ENCODE measurements at regions not wholly inside any gene's neighbourhood (a gene's known extent, or its start where the extent isn't known, plus 50 kb on each side); places are given as distances from the start of the nearest gene placed in this dataset.

DNA sequence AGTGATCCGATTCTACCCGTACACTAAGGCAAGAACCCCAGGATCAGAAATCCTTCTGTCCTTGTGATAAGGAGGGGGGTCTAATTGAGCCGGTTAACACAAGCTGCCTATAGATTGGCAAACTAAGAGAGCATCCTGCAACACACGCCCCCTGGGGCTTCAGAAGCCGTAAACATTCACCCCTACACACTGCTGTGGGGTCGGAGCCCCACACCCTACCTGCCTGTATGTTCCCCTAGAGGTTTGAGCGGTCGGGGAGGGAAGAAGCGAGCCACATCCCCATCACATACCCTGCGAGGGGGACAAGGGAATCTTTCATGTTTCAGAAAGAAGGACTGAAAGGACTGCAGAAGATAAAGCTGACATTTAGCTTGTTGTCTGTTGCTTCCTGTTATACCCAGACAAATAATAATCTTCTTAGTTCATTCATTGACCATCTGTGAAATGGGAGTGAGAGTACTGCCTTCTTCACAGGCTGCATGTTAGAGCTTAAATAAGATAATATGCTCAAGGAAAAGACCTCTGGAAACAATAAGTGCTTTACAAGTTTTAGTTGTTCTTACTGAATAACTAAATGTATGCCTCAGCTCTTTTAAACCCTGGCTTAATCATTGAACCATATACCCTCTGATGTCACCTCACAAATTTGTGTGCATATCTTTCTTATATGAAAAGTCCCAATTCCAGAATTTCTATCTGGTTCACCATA is 74.2 kb upstream of the RNF217 start:
- no peak for TF ChIP-seq CTCF (conservative IDR thresholded peaks at IDR 0.05; ENCODE audit: low read depth, low read length)
- no peak overlapping the region for H3K4me3 ChIP-seq (ENCODE audit: low read depth, low read length)
- DNase-seq (ENCODE audit: low read depth) = peak; percentile 33

DNA sequence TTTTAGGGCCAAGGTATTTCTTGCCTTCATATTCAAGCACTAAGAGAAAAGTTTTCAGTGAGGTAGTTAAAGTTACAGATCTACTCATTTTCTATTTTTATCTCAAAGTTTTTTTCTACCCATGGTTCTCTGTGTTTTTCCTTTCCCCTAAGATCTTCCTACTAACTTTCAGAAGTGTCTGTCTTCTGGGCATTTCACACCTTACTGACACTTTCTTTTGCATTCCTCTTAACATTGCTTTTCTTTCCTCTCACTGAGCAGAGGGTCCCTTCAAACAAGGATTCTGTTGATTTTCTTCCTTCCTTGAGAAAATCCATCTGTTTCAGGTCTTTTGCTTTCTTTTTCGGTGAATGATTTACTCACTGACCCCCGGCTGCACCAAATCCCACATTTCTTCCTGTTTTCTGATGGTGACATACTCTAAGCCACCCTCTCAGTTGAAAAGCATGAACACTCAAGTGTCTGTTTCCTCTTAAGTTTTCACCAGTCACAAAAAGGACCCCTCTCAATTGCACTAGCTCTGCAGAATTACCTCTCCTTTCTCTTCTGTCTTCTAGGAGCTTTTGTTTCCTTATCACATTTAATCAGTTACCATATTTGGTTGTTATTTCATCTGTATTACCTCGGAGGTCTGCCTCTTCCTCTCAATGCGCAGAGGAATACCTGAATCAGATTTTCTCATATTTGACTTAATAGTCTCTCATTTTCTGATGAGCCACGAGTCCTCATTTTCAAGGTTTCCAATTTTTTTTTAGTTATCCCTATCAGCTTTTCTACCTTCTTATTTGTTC is 73.5 kb upstream of the RNF217 start:
- TF ChIP-seq CTCF (conservative IDR thresholded peaks at IDR 0.05; ENCODE audit: low read depth, low read length) = no peak
- no peak for DNase-seq (ENCODE audit: low read depth)
- H3K4me3 ChIP-seq (ENCODE audit: low read depth, low read length) = peak overlapping the region; percentile 28

DNA sequence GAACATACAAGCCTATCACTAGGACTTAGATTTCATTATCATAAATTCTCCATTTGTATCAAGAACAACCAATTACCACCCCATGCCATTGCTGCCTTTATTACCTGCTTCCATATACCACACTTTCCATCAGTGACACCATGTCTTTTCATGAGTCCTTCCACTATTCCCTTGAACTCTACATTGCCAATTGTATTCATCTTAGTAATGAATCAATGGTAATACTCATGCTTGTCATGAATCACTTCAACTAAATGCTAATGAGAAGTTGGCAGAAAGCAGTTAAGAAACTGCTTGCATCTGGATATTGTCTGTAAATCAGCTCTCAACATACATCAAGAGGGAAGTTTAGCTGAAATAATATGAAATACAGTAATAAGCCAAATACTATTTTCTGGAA is 61.2 kb upstream of the RNF217 start:
- no peak overlapping the region for H3K4me3 ChIP-seq (ENCODE audit: low read depth, low read length)
- no peak for TF ChIP-seq CTCF (conservative IDR thresholded peaks at IDR 0.05; ENCODE audit: low read depth, low read length)
- DNase-seq (ENCODE audit: low read depth) = no peak

GRCh38 chr6:124903797-124904196 is 58.4 kb upstream of the RNF217 start:
- TF ChIP-seq CTCF (conservative IDR thresholded peaks at IDR 0.05; ENCODE audit: low read depth, low read length) = no peak
- DNase-seq (ENCODE audit: low read depth) = no peak
- H3K4me3 ChIP-seq (ENCODE audit: low read depth, low read length) = no peak overlapping the region

GRCh38 chr6:124907596-124907995 is 54.6 kb upstream of the RNF217 start:
- no peak overlapping the region for H3K4me3 ChIP-seq (ENCODE audit: low read depth, low read length)
- no peak for DNase-seq (ENCODE audit: low read depth)
- no peak for TF ChIP-seq CTCF (conservative IDR thresholded peaks at IDR 0.05; ENCODE audit: low read depth, low read length)

Data from epithelial cell of proximal tubule (primary cell).